ENCODE measurements at regions not wholly inside any gene's neighbourhood (a gene's known extent, or its start where the extent isn't known, plus 50 kb on each side); places are given as distances from the start of the nearest gene placed in this dataset.
"Not testable (repeated sequence)": the region's sequence is repeated elsewhere in the genome, so short reads cannot be mapped to it uniquely, and the experiment has no call there.

DNA sequence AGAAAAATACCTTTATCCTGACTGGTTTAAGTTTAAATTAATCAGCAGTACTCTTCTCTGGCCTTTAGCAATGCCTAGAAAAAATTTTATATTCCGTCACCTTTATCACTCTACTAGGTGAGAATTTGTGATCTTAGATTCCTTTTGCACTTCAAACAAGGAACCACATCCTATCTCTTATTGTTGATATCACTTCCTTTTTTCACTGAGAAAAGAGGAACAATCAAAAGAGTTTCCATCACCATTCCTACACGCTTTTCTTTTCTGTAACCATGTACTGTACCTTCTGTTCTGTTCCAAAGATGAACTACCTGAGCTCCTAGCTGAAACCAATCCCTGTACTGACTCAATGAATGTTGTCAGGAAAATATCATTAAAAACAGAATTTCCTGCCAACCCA lies 1379.0 kb upstream of the MIR17HG start:
- DNase-seq (ENCODE audit: low read depth) = no peak

DNA sequence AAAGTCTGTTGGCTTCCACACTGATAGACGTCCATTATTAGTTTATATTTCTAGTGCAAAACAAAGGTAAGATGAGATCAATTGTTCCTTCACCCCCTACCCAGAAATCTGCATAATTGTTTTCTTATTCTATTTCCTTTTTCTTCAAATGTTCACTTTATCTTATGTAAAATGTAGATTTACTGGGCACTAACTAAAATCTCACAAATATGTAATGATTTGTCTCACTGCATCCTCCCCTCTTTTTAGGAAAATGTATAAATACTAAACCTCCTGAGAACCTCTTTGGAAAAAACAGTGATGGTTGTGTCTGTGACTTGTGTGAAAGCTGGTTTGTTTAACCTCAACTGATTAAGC lies 1377.2 kb upstream of the MIR17HG start:
- DNase-seq (ENCODE audit: low read depth) = no peak

DNA sequence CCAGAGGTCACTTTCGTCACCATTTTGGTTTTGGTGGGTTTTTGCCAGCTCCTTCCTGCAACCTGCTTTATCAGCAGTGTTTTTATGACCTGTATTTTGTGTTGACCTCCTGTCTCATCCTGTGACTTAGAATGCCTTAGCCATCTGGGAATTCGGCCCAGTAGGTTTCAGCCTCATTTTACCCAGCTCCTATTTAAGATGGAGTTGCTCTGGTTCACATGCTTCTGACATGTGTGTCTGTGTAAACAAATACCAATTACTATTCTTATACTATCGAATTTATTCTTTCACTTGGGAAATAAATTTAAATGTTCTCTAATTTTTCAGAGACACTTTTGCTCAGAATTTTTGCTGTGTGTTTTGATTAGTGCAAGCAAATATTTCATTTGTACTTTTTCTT lies 1370.3 kb upstream of the MIR17HG start:
- DNase-seq (ENCODE audit: low read depth) = no peak

DNA sequence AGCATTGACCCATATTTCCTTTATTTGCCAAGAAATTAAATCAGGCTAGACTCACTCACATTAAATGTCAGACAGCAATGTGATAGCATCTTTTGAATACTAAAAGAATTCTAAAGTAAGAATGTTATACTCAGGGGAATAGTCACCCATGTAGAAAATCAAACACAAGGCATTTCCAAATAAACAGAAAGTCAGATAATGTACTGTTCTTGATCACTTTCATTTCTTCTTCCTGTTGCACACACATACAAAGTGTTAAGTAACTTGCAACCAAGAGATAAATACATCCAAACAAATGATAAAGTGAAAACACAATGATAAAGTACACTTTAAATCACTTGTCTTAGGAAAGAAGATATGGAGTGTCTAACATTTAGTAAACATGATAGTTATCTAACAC lies 1366.6 kb upstream of the MIR17HG start:
- no peak for DNase-seq (ENCODE audit: low read depth)

DNA sequence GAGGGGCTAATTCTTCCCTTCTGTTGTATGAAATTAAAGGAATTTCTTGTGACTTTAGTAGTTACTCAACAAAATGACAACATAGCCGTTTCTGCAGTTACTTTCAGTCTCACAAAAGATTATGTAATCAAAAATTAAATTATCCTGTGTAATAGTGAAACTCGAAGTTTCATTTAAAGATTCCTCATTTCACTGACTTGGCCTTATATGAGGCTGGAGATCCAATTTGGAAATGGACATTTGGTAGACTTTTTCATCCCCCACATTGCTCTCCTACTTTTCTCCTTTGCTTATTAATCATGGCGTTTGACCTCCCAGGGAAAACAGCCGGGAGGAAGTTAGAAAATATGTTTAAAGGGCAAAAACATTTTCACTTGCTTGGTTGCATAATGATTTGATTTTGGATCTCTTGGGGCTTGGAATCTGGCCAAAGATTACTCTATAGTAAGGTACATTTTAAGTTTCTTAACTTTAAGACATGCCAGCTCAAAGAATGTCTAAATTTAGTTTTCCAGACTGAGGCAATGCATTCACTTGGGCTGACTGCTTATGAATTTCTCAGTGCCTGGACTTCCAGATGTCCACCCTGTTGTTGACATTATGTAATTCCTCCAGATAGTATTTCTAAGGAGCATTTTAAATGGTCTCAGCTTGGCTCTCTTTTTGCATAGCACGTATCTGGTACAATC lies 1364.9 kb upstream of the MIR17HG start:
- no peak for DNase-seq (ENCODE audit: low read depth)

DNA sequence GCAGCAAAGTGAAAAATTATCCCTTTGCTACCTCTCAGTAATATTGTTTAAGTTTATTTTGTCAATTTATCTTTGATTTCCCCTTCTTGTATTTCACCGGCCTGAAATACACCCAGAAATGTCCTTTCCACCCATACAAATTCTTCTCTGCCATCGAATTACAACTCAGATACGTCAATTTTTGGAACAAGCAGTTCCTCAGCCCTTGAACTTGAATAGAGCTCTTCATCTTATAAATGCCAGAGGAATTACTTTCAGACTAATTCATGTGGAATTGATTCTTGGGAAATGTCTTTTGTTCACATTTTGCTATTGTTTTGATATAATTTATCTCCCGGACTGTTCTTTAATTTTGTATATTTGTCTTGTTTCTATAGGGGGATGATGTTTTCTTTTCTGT lies 1359.3 kb upstream of the MIR17HG start:
- DNase-seq (ENCODE audit: low read depth) = no peak

DNA sequence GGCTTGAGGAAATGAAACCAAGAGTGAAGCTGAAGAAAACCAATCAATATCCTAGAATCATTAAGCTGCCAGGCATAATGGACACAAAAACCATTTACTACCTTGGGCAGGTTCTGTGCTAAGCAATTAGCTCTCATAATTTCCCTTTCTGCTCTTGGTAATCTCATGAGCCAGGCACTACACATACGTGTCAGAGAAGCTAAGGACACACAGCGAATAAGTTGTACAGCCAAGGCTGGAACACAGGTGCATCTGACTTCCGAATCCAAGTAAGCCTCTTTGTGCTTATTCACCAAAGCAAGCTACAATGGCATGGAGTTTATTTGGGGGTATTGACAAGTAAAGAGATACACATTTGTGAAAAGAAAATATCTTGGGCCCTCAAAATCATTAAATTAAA lies 1343.9 kb upstream of the MIR17HG start:
- no peak for DNase-seq (ENCODE audit: low read depth)

DNA sequence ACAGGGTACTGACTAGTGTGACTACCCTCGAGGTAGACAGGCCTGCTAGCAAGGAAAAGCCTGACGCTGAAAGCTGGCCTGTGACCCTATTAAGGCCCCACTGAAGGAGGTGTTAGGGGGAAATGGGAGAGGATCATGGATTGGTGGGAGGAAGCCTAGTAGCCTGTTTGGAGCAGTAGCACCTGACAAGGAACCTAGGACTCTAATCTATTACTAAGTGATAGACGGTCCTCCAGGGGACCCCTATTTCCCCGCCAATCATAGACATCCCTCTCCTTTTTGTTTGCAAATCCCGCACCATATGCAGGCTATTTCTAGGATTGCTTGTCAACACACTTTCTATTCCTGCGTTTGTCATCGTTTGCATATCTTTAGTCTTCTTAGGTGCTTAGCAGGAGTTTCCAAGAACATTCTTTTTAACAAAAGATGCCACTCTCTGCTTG lies 1338.8 kb upstream of the MIR17HG start:
- DNase-seq (ENCODE audit: low read depth) = no peak

DNA sequence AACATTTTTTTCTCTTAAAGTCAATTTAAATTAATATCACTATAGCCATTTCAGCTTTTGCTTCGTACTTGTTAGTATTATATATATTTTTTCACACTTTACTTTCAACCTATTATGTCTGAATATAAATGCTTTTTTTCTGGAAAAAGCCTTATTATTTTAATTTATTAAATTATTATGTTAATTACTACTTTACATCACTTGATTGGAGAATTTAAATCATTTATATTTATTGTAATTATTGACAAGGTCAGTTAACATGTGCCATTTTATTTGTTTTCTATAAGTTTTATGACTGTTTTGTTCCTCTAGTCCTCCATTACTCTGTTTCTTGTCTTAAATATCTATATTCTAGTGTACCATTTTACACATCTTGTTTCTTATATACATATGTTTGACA lies 1333.4 kb upstream of the MIR17HG start:
- DNase-seq (ENCODE audit: low read depth) = no peak

DNA sequence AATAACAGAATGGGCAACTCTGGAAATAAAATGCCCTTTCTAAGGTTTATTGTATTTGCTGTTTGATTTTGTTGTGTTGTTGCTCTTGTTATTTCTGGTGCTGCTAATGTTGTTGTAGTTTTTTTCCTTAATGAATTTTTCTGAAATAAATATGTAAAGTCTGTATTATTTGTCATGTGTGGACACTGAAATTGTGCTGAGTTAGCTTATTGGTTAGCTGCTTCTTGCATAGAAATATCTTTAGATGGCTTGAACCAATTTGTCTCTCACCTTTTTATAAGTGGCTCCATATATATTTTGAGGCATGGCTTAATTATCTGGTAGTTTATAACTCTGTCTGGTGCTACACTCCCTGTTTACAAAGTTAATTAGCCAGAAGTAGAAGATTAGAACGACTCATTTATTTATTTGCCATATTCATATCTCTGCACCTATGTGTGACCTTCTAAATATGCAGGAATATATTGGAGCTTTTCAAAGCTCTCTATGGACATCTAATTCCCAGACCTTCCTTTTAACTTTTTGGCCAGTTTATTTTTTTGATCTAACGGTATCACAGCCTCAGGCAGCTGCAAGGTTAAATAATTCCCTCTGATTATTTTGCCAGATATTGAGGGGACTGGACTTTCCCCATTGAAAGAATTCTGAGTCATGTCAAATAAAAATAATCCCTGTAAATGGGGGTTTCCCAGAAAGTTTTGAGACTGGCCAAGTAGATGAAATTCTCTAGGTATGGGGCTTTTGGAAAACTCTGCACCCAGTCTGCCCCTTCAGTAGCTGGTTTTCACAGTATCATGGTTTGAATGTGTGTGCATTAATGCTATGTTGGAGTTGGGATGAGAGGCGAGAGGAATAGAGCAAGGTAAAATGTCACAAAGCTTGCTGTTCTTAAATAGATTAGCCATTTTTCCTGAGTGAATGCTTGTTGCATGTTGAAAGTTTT lies 1331.7 kb upstream of the MIR17HG start:
- no peak for DNase-seq (ENCODE audit: low read depth)

DNA sequence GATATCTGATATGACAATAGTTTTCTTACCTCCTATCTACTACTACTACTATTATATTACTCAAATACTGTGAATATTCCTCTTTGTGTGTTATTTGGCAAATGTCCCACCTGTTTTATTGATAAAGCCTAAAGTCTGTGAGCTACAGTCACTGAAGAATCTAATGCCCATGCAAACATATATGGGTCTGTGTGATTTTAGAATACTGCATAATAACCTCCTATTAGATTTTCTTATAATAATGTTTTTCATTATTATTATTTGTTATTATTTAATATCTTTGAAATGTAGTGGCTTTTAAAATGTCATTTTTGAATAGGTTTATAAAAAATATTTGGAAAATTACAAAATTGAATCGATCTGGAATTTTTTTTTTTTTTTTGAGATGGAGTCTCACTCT lies 1330.8 kb upstream of the MIR17HG start:
- no peak for DNase-seq (ENCODE audit: low read depth)

DNA sequence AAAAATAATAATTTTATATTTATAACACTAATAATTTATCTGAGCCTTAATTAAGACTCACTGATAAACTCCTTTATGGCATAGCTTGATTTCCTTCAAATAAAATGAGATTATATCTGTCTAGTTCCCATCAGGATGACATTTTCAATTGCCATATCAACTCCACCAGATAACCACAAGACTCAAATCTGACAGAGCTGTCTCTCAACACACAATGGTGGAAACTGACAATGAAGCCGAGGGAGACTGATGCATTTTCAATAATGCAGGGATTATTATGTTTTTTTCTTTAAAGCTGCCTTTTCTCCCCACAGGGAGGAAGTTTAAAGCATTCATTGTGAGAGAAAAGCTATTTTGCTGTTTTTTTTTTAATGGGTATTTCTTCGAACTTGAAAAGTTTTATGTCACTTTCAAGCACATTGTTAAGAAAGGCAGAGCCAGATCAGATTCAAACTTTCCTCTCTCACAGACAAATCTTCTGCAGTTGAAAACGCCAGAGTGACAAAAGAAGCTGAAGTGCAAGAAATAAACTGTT lies 1326.9 kb upstream of the MIR17HG start:
- no peak for DNase-seq (ENCODE audit: low read depth)

DNA sequence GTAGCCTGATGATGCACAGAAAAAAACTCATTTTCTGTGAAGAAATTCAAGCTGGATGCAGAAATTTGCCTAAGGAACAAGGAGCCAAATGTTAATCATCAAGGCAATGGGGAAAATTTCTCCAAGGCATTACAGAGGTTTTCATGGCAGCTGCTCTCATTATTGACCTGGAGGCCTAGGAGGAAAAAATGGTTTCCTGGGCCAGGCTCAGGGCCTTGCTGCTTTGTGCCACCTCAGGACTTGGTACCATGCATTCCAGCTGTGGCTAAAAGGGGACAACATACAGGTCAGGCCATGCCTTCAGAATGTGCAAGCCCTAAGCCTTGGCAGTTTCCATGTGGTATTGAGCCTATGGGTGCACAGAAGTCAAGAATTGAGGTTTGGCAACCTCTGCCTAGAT lies 1320.1 kb upstream of the MIR17HG start:
- DNase-seq (ENCODE audit: low read depth) = no peak

DNA sequence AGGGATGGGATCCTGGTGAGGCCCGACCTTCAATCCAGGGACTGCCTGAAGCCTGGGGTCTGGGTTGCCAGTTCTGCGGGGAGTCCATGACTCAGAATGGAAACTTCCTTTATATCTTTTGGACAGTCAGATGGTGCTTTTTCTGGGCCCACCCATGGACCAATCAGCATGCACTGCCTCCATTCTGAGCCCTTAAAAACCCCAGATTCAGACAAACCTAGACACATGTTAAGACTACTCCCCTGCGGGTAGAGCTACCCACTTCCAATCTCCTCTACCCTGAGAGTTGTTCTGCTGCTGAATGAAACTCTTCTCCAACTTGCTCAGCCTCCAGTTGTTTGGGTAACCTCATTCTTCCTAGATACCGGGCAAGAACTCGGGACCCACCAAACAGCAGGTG lies 1315.2 kb upstream of the MIR17HG start:
- no peak for DNase-seq (ENCODE audit: low read depth)

DNA sequence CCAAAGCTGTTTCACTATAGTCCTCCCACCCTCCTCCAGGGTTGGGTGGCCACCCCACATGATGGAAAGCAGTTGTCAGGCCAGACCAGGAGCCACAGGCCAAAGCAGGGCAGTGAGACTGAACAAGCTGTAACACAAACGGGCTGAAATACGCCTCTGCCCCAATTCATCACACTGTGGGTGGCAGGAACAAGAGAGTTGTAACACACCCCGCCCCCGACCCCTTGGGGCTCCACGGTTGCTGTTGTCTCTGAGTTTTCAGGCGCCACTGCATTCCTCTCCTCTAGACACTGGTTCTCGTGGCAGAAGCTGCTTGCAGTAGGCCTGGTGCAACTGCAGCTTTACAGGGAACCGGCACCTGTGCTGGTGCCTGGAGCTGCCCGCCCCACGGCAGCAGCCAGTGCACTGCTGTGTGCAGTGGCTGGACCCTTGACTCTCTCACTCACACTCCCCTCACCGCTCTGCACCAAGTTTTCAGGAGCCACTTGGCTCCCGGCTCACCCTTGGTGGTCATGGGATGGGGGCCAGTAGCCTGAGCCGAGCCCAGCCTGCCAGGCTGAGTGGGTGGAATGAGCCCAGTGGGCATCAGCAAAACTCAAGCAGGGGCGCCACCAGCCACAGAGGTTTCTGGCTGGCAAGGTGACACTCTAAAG lies 1314.5 kb upstream of the MIR17HG start:
- no peak for DNase-seq (ENCODE audit: low read depth)

DNA sequence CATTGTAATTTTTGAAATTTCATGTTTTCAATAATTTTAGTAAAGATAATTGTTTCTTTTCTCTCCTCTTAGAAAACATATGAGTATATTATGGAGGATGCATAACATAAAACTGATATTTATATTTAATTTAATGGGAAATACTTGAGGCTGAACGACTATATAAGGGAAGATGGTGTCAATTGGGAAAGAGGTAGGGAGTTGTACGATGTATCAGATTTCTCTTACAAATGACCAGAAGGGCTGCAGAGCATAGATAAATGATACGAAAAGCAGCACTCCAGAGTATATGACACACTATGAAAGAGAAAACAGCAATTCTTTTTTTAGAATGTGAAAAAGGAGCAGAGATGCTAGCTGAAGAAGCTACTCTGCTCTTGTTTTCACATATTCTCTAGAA lies 1308.0 kb upstream of the MIR17HG start:
- no peak for DNase-seq (ENCODE audit: low read depth)

DNA sequence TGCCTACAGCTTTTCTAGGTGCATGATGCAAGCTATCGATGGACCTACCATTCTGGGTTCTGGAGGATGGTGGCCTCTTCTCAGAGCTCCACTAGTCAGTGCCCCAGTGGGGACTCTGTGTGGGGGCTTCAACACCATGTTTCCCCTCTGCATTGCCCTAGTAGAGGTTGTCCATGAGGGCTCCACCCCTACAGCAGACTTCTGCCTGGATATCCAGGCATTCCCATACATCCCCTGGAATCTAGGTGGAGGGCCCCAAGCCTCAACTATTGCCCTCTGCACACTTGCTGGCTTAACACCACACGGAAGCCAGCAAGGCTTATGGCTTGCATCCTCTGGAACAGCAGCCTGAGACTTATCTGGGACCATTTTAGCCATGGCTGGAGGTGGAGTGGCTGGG lies 1299.9 kb upstream of the MIR17HG start:
- no peak for DNase-seq (ENCODE audit: low read depth)

DNA sequence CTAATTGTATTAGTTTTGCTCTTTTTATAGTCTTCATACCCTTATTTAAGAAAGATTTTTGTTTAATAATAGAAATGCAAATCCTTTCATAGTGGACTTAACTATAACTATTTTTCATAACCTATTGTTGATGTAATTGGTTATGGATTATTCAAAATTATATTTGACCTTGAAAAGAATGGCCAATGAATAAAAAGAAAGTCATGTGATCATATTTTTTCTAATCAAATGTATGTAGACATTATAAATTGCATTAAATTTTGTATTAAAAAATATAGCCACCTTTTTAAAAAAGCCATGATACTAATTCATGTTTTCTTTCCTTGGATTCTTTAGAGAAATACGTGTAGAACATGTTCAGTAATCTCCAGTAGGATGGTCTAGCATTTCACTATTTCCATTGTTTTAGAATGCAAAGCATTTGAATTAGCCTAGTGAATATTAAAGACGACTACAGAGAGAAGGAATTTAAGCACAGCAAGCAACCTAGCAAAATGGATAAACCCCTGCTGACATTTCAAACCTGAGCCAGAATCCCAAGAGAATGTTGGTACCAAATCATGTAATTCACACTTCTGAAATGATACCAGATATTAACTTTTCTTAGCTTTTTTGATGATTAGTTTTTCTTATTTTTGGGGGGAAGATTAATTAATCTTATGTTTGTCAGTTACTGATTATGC lies 1297.4 kb upstream of the MIR17HG start:
- no peak for DNase-seq (ENCODE audit: low read depth)

DNA sequence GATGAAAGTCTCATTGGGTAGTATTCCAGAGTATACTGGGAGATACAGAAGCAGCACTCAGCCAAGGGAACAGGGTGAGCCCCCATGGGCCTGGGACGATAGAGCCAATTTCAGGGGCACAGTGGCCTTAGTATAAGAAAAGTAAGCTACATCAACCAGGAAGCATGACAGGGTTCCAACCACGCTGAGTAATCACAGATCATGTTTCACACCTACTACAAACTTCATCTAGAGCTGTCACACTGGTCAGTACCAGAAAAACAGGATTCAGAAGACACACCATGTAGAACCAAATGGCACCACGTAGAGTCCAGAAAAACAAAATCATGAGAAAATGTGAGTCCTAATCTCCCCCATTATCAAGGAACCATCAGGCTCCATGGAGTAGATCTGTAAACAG lies 1292.4 kb upstream of the MIR17HG start:
- DNase-seq (ENCODE audit: low read depth) = no peak

DNA sequence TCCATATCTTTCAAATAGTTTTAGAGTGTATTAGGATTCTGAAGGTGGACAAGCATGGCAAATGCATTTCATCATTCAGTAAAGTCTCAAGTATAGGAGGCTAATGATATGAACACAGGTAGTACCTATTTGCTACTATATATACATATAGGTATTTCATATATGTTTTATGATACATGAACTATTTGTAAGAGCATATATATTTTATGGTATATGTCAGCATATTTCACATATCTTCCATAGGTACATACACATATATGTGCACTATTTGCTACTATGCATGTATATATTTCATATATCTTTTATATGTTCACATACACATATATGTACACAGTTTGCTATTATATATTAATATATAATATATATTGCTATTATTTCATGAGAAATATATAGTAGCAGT lies 1291.7 kb upstream of the MIR17HG start:
- DNase-seq (ENCODE audit: low read depth) = no peak

DNA sequence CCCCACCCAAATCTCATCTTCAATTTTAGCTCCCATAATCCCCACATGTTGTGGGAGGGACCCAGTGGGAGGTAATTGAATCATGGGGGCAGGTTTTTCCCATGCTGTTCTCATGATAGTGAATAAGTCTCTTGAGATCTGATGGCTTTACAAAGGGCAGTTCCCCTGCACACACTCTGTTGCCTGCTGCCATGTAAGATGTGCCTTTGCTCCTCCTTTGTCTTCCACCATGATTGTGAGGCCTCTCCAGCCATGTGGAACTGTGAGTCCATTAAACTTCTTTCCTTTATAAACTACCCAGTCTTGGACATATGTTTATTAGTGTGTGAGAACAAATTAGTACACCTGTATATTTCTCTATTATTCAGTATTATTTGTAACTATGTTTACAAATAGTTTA lies 1283.3 kb upstream of the MIR17HG start:
- DNase-seq (ENCODE audit: low read depth) = not testable (repeated sequence)

DNA sequence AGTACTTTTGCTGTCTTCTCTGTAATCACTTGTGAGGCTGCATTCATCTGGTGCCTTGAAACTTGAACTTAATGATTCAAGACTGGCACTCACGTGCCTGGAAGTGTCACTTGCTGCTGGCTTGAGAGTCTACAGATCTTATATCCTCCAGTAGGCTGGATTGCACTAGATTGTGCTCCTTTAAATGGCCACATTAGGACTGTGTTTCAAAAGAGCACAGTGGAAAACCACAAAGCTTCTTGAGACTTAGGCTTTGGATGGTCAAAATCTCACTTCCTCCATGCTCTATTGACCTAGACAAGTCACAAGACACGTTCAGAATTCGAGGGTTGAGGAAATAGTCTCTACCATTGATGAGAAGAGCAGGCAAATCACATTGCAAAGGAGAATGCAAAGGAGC lies 1278.8 kb upstream of the MIR17HG start:
- DNase-seq (ENCODE audit: low read depth) = no peak

Measured in HS-5 (cell line).